IMR-90 (cell line): ENCODE measurements at regions not wholly inside any gene's neighbourhood (a gene's known extent, or its start where the extent isn't known, plus 50 kb on each side); places are given as distances from the start of the nearest gene placed in this dataset.

Experiments used
- BHLHE40 ChIP-seq: fragments of 150-350 bp; IDR thresholded peaks from 2 replicates; pipeline ENCODE4 v1.6.1; 2016; ENCODE audit warnings: mild to moderate bottlenecking, low read depth, low read length
- CHD1 ChIP-seq: IDR thresholded peaks from 2 replicates; pipeline ENCODE4 v1.6.1; 2012; ENCODE audit warnings: low read depth, low read length, improper control_type of control experiment
- FOS ChIP-seq: fragments of 150-350 bp; IDR thresholded peaks from 2 replicates; pipeline ENCODE4 v1.6.1; 2016; ENCODE audit warnings: low read depth, low read length
- MAFK ChIP-seq: IDR thresholded peaks from 2 replicates; pipeline ENCODE4 v1.6.1; 2012; ENCODE audit warnings: low read depth, low read length, improper control_type of control experiment
- MAZ ChIP-seq: IDR thresholded peaks from 2 replicates; pipeline ENCODE4 v1.6.1; 2012; ENCODE audit warnings: low read depth, mild to moderate bottlenecking, low read length, improper control_type of control experiment, moderate library complexity, borderline replicate concordance
- MXI1 ChIP-seq: IDR thresholded peaks from 2 replicates; pipeline ENCODE4 v1.6.1; 2012; ENCODE audit warnings: low read depth, mild to moderate bottlenecking, low read length, moderate library complexity, borderline replicate concordance
- NFE2L2 ChIP-seq: fragments of 150-350 bp; IDR thresholded peaks from 2 replicates; pipeline ENCODE4 v1.6.1; 2016; ENCODE audit warnings: low read depth, mild to moderate bottlenecking, low read length
- POLR2A ChIP-seq: IDR thresholded peaks from 2 replicates; pipeline ENCODE4 v1.6.1; 2012; ENCODE audit warnings: mild to moderate bottlenecking, low read depth, low read length
- RAD21 ChIP-seq: IDR thresholded peaks from 2 replicates; pipeline ENCODE4 v1.6.1; 2012; ENCODE audit warnings: low read length, improper control_type of control experiment
- RCOR1 ChIP-seq: IDR thresholded peaks from 2 replicates; pipeline ENCODE4 v1.6.1; 2012; ENCODE audit warnings: mild to moderate bottlenecking, low read length, improper control_type of control experiment; ENCODE audit not compliant: insufficient replicate concordance
- RFX5 ChIP-seq: IDR thresholded peaks from 2 replicates; pipeline ENCODE4 v1.8.0; 2012; ENCODE audit warnings: low read depth, mild to moderate bottlenecking, low read length, moderate library complexity
- SMC3 ChIP-seq: fragments of 150-350 bp; IDR thresholded peaks from 2 replicates; pipeline ENCODE4 v1.6.1; 2016; ENCODE audit warnings: low read depth, mild to moderate bottlenecking, antibody characterized with exemption, low read length, moderate library complexity
- TF ChIP-seq, protein P1 (sequence below): conservative IDR thresholded peaks from 2 replicates; pipeline ENCODE4 v1.5.1; 2012; ENCODE audit warnings: mild to moderate bottlenecking, low read depth, low read length, improper control_type of control experiment
- TF ChIP-seq, protein P2 (sequence below): fragments of 150-350 bp; IDR thresholded peaks from 2 replicates; pipeline ENCODE4 v1.6.1; 2016; ENCODE audit warnings: low read depth, mild to moderate bottlenecking, low read length, moderate library complexity, borderline replicate concordance

DNA sequence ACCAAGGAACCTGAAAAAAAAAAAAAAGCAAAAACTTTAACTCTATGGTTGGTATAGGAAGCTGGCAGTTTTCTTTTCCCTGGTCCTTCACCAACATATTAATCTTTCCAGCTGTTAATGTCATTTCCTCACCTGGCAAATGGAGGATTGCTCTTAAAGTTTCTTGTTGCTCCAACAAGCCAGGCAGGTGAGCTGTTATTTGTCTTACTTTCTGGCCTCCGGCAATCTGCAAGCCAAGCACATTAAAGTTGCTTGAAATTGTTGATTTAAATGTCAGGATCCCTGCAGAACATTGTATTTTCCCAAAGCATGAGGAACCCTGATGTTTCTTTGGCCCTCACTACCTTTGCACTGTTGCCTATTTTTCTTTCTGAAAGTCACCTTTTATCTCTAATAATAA is 664.9 kb downstream of the METTL4 start:
- TF ChIP-seq POLR2A = no peak
- TF ChIP-seq, protein P1, sequence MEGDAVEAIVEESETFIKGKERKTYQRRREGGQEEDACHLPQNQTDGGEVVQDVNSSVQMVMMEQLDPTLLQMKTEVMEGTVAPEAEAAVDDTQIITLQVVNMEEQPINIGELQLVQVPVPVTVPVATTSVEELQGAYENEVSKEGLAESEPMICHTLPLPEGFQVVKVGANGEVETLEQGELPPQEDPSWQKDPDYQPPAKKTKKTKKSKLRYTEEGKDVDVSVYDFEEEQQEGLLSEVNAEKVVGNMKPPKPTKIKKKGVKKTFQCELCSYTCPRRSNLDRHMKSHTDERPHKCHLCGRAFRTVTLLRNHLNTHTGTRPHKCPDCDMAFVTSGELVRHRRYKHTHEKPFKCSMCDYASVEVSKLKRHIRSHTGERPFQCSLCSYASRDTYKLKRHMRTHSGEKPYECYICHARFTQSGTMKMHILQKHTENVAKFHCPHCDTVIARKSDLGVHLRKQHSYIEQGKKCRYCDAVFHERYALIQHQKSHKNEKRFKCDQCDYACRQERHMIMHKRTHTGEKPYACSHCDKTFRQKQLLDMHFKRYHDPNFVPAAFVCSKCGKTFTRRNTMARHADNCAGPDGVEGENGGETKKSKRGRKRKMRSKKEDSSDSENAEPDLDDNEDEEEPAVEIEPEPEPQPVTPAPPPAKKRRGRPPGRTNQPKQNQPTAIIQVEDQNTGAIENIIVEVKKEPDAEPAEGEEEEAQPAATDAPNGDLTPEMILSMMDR = no peak
- TF ChIP-seq MAZ = no peak
- TF ChIP-seq FOS = no peak
- no peak for TF ChIP-seq RAD21
- no peak for TF ChIP-seq RFX5
- TF ChIP-seq SMC3 = no peak
- TF ChIP-seq MAFK = no peak
- no peak for TF ChIP-seq NFE2L2
- TF ChIP-seq RCOR1 = no peak
- no peak for TF ChIP-seq BHLHE40
- TF ChIP-seq, protein P2, sequence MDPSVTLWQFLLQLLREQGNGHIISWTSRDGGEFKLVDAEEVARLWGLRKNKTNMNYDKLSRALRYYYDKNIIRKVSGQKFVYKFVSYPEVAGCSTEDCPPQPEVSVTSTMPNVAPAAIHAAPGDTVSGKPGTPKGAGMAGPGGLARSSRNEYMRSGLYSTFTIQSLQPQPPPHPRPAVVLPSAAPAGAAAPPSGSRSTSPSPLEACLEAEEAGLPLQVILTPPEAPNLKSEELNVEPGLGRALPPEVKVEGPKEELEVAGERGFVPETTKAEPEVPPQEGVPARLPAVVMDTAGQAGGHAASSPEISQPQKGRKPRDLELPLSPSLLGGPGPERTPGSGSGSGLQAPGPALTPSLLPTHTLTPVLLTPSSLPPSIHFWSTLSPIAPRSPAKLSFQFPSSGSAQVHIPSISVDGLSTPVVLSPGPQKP = no peak
- no peak for TF ChIP-seq CHD1
- no peak for TF ChIP-seq MXI1
